CD4-positive, alpha-beta T cell treated with Interleukin-6 for 4 hours (primary cell): ENCODE measurements at regions not wholly inside any gene's neighbourhood (a gene's known extent, or its start where the extent isn't known, plus 50 kb on each side); places are given as distances from the start of the nearest gene placed in this dataset.
"Not testable (repeated sequence)": the region's sequence is repeated elsewhere in the genome, so short reads cannot be mapped to it uniquely, and the experiment has no call there.

Source experiments
- DNase-seq: peaks from one replicate; pipeline ENCODE4 v3.0.0-alpha.2; 2020; ENCODE audit warnings: mixed read lengths

DNA sequence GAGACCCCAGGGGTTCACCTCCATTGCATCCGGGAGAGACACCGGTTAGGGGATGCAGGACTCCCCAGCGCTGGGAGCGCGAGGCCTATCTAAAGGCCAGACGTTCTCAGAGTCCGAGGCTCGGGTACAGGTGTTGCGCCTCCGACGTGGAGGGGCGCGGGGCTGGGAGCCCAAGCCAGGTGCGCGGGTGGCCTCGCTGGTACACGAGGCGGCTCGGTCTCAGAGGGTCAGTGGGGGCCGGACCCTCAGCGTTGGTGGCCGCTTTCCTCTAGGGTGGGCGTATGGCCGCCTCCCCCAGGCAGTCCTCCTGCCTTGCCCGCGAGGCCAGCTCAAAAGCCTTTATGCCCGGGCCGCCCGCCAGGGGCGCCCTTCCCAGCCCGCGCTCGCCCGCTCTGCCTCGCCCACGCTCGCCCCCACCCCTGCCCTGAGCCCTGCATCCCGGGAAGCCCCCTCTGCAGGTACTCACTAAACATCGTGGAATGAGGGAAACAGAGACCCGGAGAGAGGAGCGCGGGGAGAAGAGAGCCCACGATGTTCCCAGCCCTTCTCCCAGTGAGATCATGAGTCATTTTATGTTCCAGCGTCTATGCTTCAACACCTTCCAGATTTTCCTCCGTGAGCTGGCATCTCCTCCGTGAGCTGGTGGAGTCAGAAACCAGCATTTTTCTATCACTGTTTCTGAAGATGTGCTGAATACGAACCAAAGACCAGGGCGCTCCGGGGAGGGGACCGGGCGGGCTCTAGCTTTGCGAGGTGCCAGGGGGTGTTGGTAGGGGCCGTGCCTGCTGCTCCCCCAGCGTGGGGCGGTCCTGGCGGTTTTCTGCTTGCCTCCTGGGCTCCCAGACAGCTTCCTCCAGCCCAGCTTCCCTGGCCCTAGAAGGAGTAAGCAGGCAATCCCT lies 73.8 kb downstream of the DIO3 start:
- DNase-seq, result no peak

GRCh38 chr14:101635749-101636560 lies 74.7 kb downstream of the DIO3 start:
- DNase-seq, result no peak

DNA sequence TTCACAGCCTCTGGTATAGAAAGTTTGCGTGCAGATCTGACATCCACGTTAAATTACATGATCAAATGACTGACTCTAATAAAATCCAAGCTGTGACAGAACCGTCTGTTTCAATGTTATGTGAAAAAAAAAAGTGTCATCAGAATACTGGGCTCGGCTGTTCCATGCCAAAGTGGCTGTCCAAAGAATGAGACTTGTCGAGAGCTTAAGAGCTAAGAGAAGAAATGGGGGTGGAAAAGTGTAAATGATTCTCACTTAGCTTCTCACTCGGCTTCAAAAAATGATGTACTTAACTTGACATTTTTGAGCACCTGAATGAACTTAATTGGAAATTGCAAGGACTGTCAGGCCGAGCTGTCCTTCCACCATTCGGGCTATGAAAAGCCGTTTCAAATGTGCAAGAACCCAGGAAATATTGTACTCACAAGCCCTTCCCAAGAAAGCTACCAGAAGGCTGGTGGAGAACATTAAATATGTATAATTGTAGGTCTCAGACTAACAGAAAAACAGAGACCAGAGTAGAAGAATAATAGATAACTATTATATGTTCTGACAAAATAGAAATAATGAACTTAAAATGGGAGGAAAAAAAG lies 78.0 kb downstream of the DIO3 start:
- no peak for DNase-seq

GRCh38 chr14:101643651-101644050 lies 82.4 kb downstream of the DIO3 start:
- no peak for DNase-seq

- no peak for DNase-seq
Observed at GRCh38 chr14:101654051-101654450, 92.8 kb downstream of the DIO3 start.

- DNase-seq, result no peak
Observed at GRCh38 chr14:101657372-101657771, 96.1 kb downstream of the DIO3 start.

DNA sequence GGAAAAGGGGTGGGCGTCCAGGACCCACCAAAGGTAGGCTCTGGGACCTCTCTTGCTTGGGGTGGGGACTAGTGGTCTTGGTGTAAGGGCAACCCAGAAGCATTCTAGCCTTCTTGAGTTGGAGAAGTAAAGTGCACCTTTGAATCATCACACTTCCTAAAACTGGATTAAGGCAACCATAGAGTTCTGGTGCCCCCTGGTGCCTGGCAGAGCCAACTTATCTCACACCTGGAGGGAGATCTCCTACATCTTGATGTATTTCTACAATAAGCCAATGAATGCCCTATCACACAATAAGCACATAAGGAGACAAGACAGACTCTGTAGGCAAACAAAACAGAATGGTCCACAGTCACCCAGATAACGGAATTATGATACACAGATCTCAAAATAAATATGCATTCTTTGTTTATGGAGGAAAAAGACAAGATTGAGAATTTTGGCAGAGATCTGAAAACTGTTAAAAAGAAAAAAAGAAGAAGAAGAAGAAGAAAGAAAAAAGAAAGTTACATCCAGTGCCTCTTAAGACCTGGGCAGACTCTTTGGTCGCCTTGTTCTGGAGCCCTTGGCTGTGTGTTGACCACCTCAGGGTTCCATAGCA lies 95.9 kb upstream of the PPP2R5C start:
- DNase-seq, result peak; percentile 37

- no peak for DNase-seq
Observed at GRCh38 chr14:101666264-101666663, 95.2 kb upstream of the PPP2R5C start.

DNA sequence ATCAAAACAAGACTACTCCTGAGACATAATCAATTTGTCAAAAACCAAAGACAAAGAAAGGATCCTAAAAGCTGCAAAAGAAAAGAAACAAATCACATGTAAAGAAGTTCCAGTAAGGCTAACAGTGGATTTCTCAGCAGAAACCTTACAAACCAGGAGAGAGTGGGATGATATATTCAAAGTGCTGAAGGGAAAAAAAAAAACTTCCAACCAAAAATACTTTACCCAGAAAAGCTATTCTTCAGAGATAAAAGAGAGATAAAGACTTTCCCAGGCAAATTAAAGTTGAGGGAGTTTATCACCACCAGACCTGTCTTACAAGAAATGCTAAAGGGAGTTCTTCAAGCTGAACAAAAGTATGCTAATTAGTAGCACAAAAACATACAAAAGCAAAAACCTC lies 91.9 kb upstream of the PPP2R5C start:
- DNase-seq, result no peak

DNA sequence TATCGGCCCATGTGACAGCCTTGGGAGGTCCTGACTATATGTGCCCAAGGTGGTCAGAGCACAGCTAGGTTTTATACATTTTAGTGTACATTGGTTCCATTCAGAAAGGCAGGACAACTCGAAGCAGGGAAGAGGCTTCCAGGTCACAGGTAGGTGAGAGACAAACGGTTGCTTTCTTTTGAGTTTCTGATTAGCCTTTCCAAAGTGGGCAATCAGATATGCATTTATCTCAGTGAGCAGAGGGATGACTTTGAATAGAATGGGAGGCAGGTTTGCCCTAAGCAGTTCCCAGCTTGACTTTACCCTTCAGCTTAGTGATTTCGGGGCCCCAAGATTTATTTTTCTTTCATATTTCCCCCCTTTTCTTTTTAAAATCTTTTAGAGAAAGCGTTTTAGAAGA lies 87.6 kb upstream of the PPP2R5C start:
- no peak for DNase-seq

GRCh38 chr14:101675835-101676234 lies 85.7 kb upstream of the PPP2R5C start:
- DNase-seq, result not testable (repeated sequence)

DNA sequence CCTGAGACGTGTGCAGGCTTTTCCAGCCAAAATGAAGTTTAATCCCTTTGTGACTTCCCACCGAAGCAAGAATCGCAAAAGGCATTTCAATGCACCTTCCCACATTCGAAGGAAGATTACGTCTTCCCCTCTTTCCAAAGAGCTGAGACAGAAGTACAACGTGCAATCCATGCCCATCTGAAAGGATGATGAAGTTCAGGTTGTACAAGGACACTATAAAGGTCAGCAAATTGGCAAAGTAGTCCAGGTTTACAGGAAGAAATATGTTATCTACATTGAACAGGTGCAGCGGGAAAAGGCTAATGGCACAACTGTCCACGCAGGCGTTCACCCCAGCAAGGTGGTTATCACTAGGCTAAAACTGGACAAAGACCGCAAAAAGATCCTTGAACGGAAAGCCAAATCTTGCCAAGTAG lies 83.6 kb upstream of the PPP2R5C start:
- DNase-seq, result not testable (repeated sequence)

DNA sequence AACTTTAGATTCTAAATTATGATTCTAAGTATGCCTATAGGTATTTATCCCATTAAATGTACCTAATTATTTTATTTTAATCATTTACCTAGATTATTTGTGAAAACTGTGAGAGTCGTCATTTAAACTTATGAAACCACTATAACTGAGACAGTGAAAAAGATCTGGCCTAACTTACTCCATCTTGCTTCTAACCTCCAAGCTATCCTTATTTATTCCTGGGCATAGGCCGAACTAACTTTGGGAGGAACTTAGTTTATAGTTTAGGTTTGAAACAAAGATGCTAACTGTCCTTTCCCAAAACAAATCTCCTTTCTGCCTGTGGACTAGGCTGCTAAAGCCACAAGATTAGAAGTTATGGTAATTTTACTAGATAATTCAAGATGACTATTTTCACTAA lies 79.7 kb upstream of the PPP2R5C start:
- no peak for DNase-seq

GRCh38 chr14:101683365-101683764 lies 78.1 kb upstream of the PPP2R5C start:
- DNase-seq, result no peak

DNA sequence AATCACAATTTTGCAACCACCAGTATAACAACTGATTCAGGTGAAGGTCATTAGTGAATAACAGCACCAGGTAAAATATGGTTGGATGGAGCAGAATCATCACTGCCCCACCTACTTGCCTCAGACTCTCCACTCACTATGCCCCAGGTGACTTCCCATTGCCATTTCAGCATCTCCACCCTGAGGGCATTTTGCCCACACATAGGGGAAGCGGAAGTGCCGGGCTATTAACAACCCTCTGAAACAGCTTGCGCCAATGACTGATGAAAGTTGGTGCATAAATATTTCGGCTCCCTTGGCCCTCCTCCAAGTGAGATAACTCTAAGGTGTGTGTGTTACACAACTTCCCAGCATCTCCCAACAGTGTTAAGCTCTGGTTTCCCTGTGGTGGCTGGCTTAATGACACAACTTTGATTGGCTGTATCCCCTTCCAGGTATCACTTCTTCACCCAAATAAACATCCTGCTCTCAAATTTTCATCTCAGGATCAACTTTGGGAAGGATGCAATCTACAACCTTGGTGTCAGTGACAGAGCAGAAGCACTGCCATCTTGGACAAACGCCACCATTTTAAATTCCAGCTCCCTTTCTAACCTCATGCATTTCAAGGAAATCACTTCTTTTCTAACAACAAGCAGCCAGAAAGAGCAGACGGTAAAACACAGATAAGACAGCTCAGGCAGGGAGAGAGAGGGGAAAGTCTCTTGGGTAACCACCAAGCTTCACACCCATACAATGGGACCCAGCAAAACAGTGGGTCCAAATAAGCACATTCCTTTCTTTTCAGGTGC lies 73.6 kb upstream of the PPP2R5C start:
- DNase-seq, result no peak

DNA sequence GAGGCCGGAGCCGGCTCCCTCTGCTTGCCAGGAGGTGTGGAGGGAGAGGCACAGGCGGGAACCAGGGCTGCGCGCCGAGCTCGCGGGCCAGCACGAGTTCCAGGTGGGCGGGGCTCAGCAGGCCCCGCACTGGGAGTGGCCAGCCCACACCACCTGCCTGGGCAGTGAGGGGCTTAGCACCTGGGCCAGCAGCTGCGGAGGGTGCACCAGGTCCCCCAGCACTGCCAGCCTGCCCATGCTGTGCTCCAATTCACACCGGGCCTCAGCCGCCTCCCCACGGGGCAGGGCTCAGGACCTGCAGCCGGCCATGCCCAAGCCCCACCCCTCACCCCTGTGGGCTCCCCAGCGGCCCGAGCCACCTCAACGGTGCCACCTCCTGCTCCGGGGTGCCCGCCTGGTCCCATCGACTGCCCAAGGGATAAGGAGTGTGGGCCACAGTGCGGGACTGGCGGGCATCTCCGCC lies 72.4 kb upstream of the PPP2R5C start:
- DNase-seq, result no peak

GRCh38 chr14:101689966-101690365 lies 71.5 kb upstream of the PPP2R5C start:
- DNase-seq, result not testable (repeated sequence)

DNA sequence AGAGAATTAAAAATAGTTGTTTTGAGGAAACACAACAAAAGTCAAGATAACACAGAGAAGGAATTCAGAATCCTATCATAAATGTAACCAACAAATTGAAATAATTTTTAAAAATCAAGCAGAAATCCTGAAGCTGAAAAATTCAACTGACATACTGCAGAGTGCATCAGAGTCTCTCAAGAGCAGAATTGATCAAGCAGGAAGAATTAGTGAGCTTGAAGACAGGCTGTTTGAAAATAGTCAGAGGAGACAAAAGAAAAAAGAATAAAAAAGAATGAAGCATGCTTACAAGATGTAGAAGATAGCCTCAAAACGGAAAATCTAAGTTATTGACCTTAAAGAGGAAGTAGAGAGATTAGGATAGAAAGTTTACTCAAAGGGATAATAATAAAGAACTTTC lies 65.8 kb upstream of the PPP2R5C start:
- DNase-seq, result no peak

GRCh38 chr14:101704140-101704539 lies 57.4 kb upstream of the PPP2R5C start:
- no peak for DNase-seq

- DNase-seq, result peak; percentile 82
Observed at GRCh38 chr14:101705733-101706508, 55.6 kb upstream of the PPP2R5C start.

- DNase-seq, result no peak
Observed at GRCh38 chr14:101706509-101707067, 54.9 kb upstream of the PPP2R5C start.
